ENCODE measurements at regions not wholly inside any gene's neighbourhood (a gene's known extent, or its start where the extent isn't known, plus 50 kb on each side); places are given as distances from the start of the nearest gene placed in this dataset.

GRCh38 chr11:80331694-80332093, 890.9 kb upstream of the TENM4 start:
- TF ChIP-seq CTCF (IDR thresholded peaks at IDR 0.05) (no peak), POLR2A (IDR thresholded peaks at IDR 0.05) (no peak)
